Smooth muscle cell (in vitro differentiated cells): ENCODE measurements at regions not wholly inside any gene's neighbourhood (a gene's known extent, or its start where the extent isn't known, plus 50 kb on each side); places are given as distances from the start of the nearest gene placed in this dataset.

Experiments
- DNase-seq: peaks from one replicate; lab custom pipeline; 2025; ENCODE audit not compliant: unreplicated experiment; lab: John Stamatoyannopoulos, UW
- H2AFZ ChIP-seq: fragments of 200-600 bp; sonication (generic); 2 replicates; pipeline ENCODE4 v1.6.0; 2016; ENCODE audit warnings: antibody characterized with exemption, low read depth, mild to moderate bottlenecking
- H3F3A ChIP-seq: fragments of 200-600 bp; sonication (generic); 2 replicates; pipeline ENCODE4 v1.6.0; 2017; ENCODE audit warnings: antibody characterized with exemption, low read depth
- H3K27ac ChIP-seq: fragments of 200-600 bp; sonication (generic); 2 replicates; pipeline ENCODE4 v1.5.1; 2016; ENCODE audit warnings: low read depth, mild to moderate bottlenecking
- H3K27me3 ChIP-seq: fragments of 200-600 bp; sonication (generic); 2 replicates; pipeline ENCODE4 v1.6.1; 2016; ENCODE audit warnings: low read depth, mild to moderate bottlenecking
- H3K36me3 ChIP-seq: fragments of 200-600 bp; sonication (generic); 2 replicates; pipeline ENCODE4 v1.5.1; 2016; ENCODE audit warnings: low read depth
- H3K4me1 ChIP-seq: fragments of 200-600 bp; sonication (generic); 2 replicates; pipeline ENCODE4 v1.5.1; 2016; ENCODE audit warnings: low read depth
- H3K4me2 ChIP-seq: fragments of 200-600 bp; sonication (generic); 2 replicates; pipeline ENCODE4 v1.6.0; 2016; ENCODE audit warnings: mild to moderate bottlenecking
- H3K4me3 ChIP-seq: fragments of 200-600 bp; sonication (generic); 2 replicates; pipeline ENCODE4 v1.5.1; 2016; ENCODE audit warnings: mild to moderate bottlenecking
- H3K79me2 ChIP-seq: fragments of 200-600 bp; sonication (generic); 2 replicates; pipeline ENCODE4 v1.6.0; 2016; ENCODE audit warnings: low read depth, mild to moderate bottlenecking
- H3K9ac ChIP-seq: fragments of 200-600 bp; sonication (generic); 2 replicates; pipeline ENCODE4 v1.6.0; 2016; ENCODE audit warnings: low read depth
- H3K9me3 ChIP-seq: fragments of 200-600 bp; sonication (generic); replicated peaks from 2 replicates; pipeline ENCODE4 v1.5.1; 2016; ENCODE audit warnings: low read depth
- H4K20me1 ChIP-seq: fragments of 200-600 bp; sonication (generic); 2 replicates; pipeline ENCODE4 v1.6.0; 2016; ENCODE audit warnings: low read depth
- CTCF ChIP-seq: fragments of 200-600 bp; sonication (generic); IDR thresholded peaks from 2 replicates; pipeline ENCODE4 v1.5.1; 2017; ENCODE audit warnings: borderline replicate concordance, mild to moderate bottlenecking, antibody characterized with exemption; ENCODE audit not compliant: insufficient read depth, poor library complexity, severe bottlenecking
- WGBS: methylation state at CpG from one replicate; pipeline ENCODE4 v1.1.7; 2016; ENCODE audit warnings: low lambda C conversion rate; 5-methylcytosine and 5-hydroxymethylcytosine counted together

GRCh38 chr12:58765653-58766512 is 154.4 kb downstream of the LRIG3 start:
- H3K4me3 ChIP-seq = no peak overlapping the region
- TF ChIP-seq CTCF = no peak
- no peaks in the 10 kb centered on the region for H3F3A ChIP-seq
- no peaks in the 10 kb centered on the region for H3K79me2 ChIP-seq
- no peak overlapping the region for H3K9ac ChIP-seq
- no peaks in the 10 kb centered on the region for H3K9me3 ChIP-seq
- no peak overlapping the region for H2AFZ ChIP-seq
- 88% methylated on average over 4 of the region's 4 CpGs for WGBS
- no peaks in the 10 kb centered on the region for H3K4me1 ChIP-seq
- H3K36me3 ChIP-seq = no peaks in the 10 kb centered on the region
- DNase-seq = no peak
- no peaks in the 10 kb centered on the region for H3K27me3 ChIP-seq
- no peak overlapping the region for H3K27ac ChIP-seq
- H4K20me1 ChIP-seq = no peaks in the 10 kb centered on the region
- H3K4me2 ChIP-seq = no peak overlapping the region

- DNase-seq = no peak
- Histone ChIP-seq H3K27me3 (no peaks in the 10 kb centered on the region), H3K4me3 (no peak overlapping the region), H4K20me1 (no peaks in the 10 kb centered on the region), H3K4me1 (no peaks in the 10 kb centered on the region), H3K4me2 (no peak overlapping the region), H3K36me3 (no peaks in the 10 kb centered on the region), H3K9me3 (no peaks in the 10 kb centered on the region), H3K79me2 (no peaks in the 10 kb centered on the region), H2AFZ (no peak overlapping the region), H3F3A (no peaks in the 10 kb centered on the region), H3K9ac (no peak overlapping the region), H3K27ac (no peak overlapping the region)
- WGBS = 77% methylated on average over 3 of the region's 3 CpGs
- no peak for TF ChIP-seq CTCF
Observed at GRCh38 chr12:58766513-58766870, 153.8 kb downstream of the LRIG3 start.

GRCh38 chr12:58767496-58767895 is 152.8 kb downstream of the LRIG3 start:
- H3K9ac ChIP-seq = no peak overlapping the region
- H2AFZ ChIP-seq = no peak overlapping the region
- 84% methylated on average over 2 of the region's 2 CpGs for WGBS

More at GRCh38 chr12:58767496-58767895, 152.8 kb downstream of the LRIG3 start:
- H3K4me2 ChIP-seq = no peak overlapping the region
- no peaks in the 10 kb centered on the region for H4K20me1 ChIP-seq
- no peaks in the 10 kb centered on the region for H3K4me1 ChIP-seq
- no peaks in the 10 kb centered on the region for H3F3A ChIP-seq
- TF ChIP-seq CTCF = no peak
- no peak overlapping the region for H3K4me3 ChIP-seq
- H3K27ac ChIP-seq = no peak overlapping the region
- no peak for DNase-seq
- H3K9me3 ChIP-seq = no peaks in the 10 kb centered on the region
- H3K36me3 ChIP-seq = no peaks in the 10 kb centered on the region
- no peaks in the 10 kb centered on the region for H3K27me3 ChIP-seq
- H3K79me2 ChIP-seq = no peaks in the 10 kb centered on the region
